ENCODE measurements at regions not wholly inside any gene's neighbourhood (a gene's known extent, or its start where the extent isn't known, plus 50 kb on each side); places are given as distances from the start of the nearest gene placed in this dataset.

DNA sequence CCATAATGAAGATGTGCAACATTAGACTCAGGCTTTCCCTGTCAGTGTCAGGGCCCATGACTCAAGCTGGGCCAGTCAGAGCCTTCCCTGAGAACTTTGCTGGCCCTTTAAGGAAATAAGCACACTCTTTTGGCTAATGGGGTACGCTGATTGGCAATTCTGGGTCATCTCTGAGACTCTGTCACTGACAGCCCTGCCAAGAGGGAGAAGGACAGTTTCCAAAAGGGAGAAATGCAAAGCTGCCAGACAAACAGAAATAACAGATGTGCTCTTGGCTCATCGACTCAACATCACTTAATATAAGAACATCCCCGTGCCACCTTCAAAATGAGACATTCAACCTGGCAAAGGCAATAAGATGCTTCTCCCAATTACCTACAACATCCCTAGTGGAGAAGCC, 491.9 kb upstream of the PROK2 start:
- TF ChIP-seq, protein P1, sequence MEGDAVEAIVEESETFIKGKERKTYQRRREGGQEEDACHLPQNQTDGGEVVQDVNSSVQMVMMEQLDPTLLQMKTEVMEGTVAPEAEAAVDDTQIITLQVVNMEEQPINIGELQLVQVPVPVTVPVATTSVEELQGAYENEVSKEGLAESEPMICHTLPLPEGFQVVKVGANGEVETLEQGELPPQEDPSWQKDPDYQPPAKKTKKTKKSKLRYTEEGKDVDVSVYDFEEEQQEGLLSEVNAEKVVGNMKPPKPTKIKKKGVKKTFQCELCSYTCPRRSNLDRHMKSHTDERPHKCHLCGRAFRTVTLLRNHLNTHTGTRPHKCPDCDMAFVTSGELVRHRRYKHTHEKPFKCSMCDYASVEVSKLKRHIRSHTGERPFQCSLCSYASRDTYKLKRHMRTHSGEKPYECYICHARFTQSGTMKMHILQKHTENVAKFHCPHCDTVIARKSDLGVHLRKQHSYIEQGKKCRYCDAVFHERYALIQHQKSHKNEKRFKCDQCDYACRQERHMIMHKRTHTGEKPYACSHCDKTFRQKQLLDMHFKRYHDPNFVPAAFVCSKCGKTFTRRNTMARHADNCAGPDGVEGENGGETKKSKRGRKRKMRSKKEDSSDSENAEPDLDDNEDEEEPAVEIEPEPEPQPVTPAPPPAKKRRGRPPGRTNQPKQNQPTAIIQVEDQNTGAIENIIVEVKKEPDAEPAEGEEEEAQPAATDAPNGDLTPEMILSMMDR (IDR thresholded peaks at IDR 0.05) = no peak
- TF ChIP-seq POLR2A (IDR thresholded peaks at IDR 0.05) (no peak), EP300 (IDR thresholded peaks at IDR 0.05) (no peak)
